ENCODE measurements at regions not wholly inside any gene's neighbourhood (a gene's known extent, or its start where the extent isn't known, plus 50 kb on each side); places are given as distances from the start of the nearest gene placed in this dataset.

DNA sequence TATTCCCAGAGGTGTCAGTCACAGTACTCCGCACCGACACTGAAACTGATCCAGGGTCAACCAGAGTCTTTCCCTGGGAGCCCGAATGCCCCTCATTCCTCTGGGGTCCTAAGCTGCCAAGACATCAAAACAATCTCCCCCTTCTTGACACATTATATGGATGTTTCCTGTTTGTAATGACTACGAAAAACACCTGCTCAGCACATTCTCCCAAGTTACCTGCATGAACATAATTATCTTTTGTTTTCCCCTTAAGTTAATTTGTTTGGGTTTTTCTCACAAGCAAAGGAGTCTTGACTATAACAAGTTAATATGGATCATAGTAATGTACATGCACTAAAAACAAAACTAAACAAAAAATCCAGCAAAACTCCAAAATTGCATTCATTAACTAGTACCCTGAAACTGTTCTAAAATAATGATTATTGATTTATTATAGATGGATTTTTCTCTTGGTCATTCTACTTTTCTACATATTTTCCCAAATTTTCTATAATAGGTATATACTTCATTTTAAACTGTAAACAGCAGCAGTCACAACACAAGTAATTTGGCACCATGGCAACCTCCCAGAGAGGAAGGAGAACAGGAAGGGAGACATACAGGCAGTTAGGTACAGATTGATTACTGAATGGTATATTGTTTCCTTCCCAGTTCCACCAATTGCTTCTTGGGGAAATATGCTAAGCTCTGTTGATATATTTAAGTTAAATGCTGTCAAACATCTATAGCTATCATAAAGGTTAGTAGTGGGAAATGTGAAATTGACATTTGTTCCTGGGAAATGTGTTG lies 631.5 kb downstream of the METTL15 start:
- TF ChIP-seq, protein P1, sequence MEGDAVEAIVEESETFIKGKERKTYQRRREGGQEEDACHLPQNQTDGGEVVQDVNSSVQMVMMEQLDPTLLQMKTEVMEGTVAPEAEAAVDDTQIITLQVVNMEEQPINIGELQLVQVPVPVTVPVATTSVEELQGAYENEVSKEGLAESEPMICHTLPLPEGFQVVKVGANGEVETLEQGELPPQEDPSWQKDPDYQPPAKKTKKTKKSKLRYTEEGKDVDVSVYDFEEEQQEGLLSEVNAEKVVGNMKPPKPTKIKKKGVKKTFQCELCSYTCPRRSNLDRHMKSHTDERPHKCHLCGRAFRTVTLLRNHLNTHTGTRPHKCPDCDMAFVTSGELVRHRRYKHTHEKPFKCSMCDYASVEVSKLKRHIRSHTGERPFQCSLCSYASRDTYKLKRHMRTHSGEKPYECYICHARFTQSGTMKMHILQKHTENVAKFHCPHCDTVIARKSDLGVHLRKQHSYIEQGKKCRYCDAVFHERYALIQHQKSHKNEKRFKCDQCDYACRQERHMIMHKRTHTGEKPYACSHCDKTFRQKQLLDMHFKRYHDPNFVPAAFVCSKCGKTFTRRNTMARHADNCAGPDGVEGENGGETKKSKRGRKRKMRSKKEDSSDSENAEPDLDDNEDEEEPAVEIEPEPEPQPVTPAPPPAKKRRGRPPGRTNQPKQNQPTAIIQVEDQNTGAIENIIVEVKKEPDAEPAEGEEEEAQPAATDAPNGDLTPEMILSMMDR (conservative IDR thresholded peaks at IDR 0.05; ENCODE audit: low read depth, low read length) = no peak
- no peak for TF ChIP-seq EZH2 (IDR thresholded peaks at IDR 0.05; ENCODE audit: low read length, unreplicated experiment)
- no peak for TF ChIP-seq EZH2phosphoT487 (IDR thresholded peaks at IDR 0.05; ENCODE audit: borderline replicate concordance, low read length)
